Panc1 (cell line): ENCODE measurements at regions not wholly inside any gene's neighbourhood (a gene's known extent, or its start where the extent isn't known, plus 50 kb on each side); places are given as distances from the start of the nearest gene placed in this dataset.

Experiments
- ATAC-seq: fragments of 200-7000 bp; cut with Tn5 transposase; 2 replicates; pipeline ENCODE4 v1.9.1; 2020; ENCODE audit warnings: mild to moderate bottlenecking, moderate library complexity
- BruUV-seq: library from RNA; stranded (reverse); fragments of 400-500 nt; replicated peaks from 2 replicates; lab custom pipeline; 2021; lab: Mats Ljungman, UMichigan
- CTCF ChIA-PET: fragments of 300-600 bp; sonication (Branson Sonifier 250); formaldehyde crosslinking; loops from one replicate; lab custom pipeline; 2022; ENCODE audit warnings: antibody characterized with exemption; lab: Charles Lee
- POLR2A ChIA-PET: fragments of 300-600 bp; sonication (Branson Sonifier 250); formaldehyde crosslinking; loops from one replicate; lab custom pipeline; 2022; ENCODE audit warnings: antibody characterized with exemption; lab: Charles Lee
- DNase-seq: peaks from one replicate; pipeline ENCODE4 v3.0.0-alpha.2; 2010; ENCODE audit warnings: low read depth, low spot score
- H3K27ac ChIP-seq: 2 replicates; pipeline ENCODE4 v1.5.1; 2011; ENCODE audit warnings: mild to moderate bottlenecking, low read length, inconsistent platforms
- H3K27me3 ChIP-seq: fragments of 200-500 bp; sonication (Bioruptor generic); 2 replicates; pipeline ENCODE4 v1.6.0; 2014; ENCODE audit warnings: low read length, inconsistent platforms; ENCODE audit not compliant: control insufficient read depth, insufficient read depth
- H3K36me3 ChIP-seq: fragments of 200-500 bp; sonication (Bioruptor generic); 2 replicates; pipeline ENCODE4 v1.5.1; 2014; ENCODE audit warnings: inconsistent platforms, mild to moderate bottlenecking, low read length, moderate library complexity; ENCODE audit not compliant: control insufficient read depth, insufficient read depth
- H3K4me1 ChIP-seq: 2 replicates; pipeline ENCODE4 v1.5.1; 2011; ENCODE audit warnings: inconsistent platforms, mild to moderate bottlenecking, low read length, moderate library complexity; ENCODE audit not compliant: control insufficient read depth, insufficient read depth
- H3K4me3 ChIP-seq, 2 experiments: 2 replicates each; pipeline ENCODE4 v1.5.1; 2011 to 2012; ENCODE audit warnings: low read depth in 2 of 2, low read length in 2 of 2, mild to moderate bottlenecking in 2 of 2, inconsistent platforms in 1 of 2, moderate library complexity in 1 of 2
- H3K9me3 ChIP-seq: fragments of 200-500 bp; sonication (Bioruptor generic); 2 replicates; pipeline ENCODE4 v1.5.1; 2014; ENCODE audit warnings: low read depth, mild to moderate bottlenecking, inconsistent platforms, low read length, moderate library complexity; ENCODE audit not compliant: control insufficient read depth, insufficient read depth
- CTCF ChIP-seq: fragments of 450-650 bp; IDR thresholded peaks from 2 replicates; pipeline ENCODE4 v1.5.1; 2017; ENCODE audit warnings: mild to moderate bottlenecking
- POLR2AphosphoS5 ChIP-seq: IDR thresholded peaks from 2 replicates; pipeline ENCODE4 v1.6.1; 2012; ENCODE audit warnings: mild to moderate bottlenecking, low read depth, low read length, moderate library complexity
- REST ChIP-seq, 2 experiments: IDR thresholded peaks; 2 replicates each; pipeline ENCODE4 v1.6.1; 2011 to 2012; ENCODE audit warnings: low read depth in 2 of 2, control low read depth in 1 of 2, low read length in 1 of 2, mild to moderate bottlenecking in 1 of 2, moderate library complexity in 1 of 2; ENCODE audit not compliant: insufficient read depth in 1 of 2
- SIN3A ChIP-seq: IDR thresholded peaks from 2 replicates; pipeline ENCODE4 v1.6.1; 2012; ENCODE audit warnings: low read depth, mild to moderate bottlenecking, low read length, moderate library complexity, borderline replicate concordance; ENCODE audit not compliant: insufficient read depth
- TCF7L2 ChIP-seq: IDR thresholded peaks from 2 replicates; pipeline ENCODE4 v1.6.1; 2011; ENCODE audit warnings: mild to moderate bottlenecking, low read depth, low read length, inconsistent platforms
- in situ Hi-C: cut with HindIII; loops from 2 replicates; pipeline ENCODE4 v1.10.0; 2016; ENCODE audit warnings: low sequenced_read_pairs, low pct_unique_long_range_greater_than_20kb
- intact Hi-C: fragments of 100-400 bp; cut with micrococcal nuclease; formaldehyde crosslinking; loops from one replicate; pipeline ENCODE4 v1.10.0; 2022; ENCODE audit not compliant: unreplicated experiment

GRCh38 chr10:78859266-78859665 lies 209.5 kb upstream of the ZMIZ1 start:
- in situ Hi-C loops: no loop called here
- no peaks in the 10 kb centered on the region for H3K27me3 ChIP-seq
- no TSS peak for BruUV-seq
- POLR2A ChIA-PET: interaction anchor here (0.5 kb wide), 1 partner anchor 48 kb away, joined by 3 read pairs; no protein-coding TSS in a partner anchor
- H3K27ac ChIP-seq: no peak overlapping the region
- no peaks in the 10 kb centered on the region for H3K9me3 ChIP-seq
- DNase-seq (no peak), ATAC-seq (no peak)
- no peak for TF ChIP-seq CTCF
- no peak overlapping the region for H3K4me3 ChIP-seq
- H3K4me1 ChIP-seq: no peaks in the 10 kb centered on the region
- CTCF ChIA-PET: no interaction called here
- intact Hi-C loops: no loop called here
- H3K36me3 ChIP-seq: no peaks in the 10 kb centered on the region

GRCh38 chr10:78859769-78860168 lies 209.0 kb upstream of the ZMIZ1 start:
- in situ Hi-C loops (no loop called here), intact Hi-C loops (no loop called here)
- H3K27ac ChIP-seq: no peak overlapping the region
- no peak for TF ChIP-seq CTCF
- TF ChIP-seq TCF7L2: no peak
- TF ChIP-seq SIN3A: no peak
- TF ChIP-seq REST (IDR thresholded peaks at IDR 0.05; ENCODE audit: insufficient read depth in 1 of 2, low read depth in 2 of 2, low read length in 1 of 2): no peak
- no peak for TF ChIP-seq POLR2AphosphoS5
- no peaks in the 10 kb centered on the region for H3K36me3 ChIP-seq
- no peaks in the 10 kb centered on the region for H3K9me3 ChIP-seq
- H3K4me3 ChIP-seq: no peak overlapping the region
- ATAC-seq (no peak), DNase-seq (no peak)
- BruUV-seq: no TSS peak
- POLR2A ChIA-PET: interaction anchor here (0.5 kb wide), 1 partner anchor 48 kb away, joined by 3 read pairs; no protein-coding TSS in a partner anchor
- H3K27me3 ChIP-seq: no peaks in the 10 kb centered on the region
- H3K4me1 ChIP-seq: no peaks in the 10 kb centered on the region
- CTCF ChIA-PET: no interaction called here
